ENCODE measurements at regions not wholly inside any gene's neighbourhood (a gene's known extent, or its start where the extent isn't known, plus 50 kb on each side); places are given as distances from the start of the nearest gene placed in this dataset.

GRCh38 chr13:63161219-63161618 lies 1745.6 kb upstream of the PCDH20 start:
- in situ Hi-C loops (cut with HindIII; ENCODE audit: extremely low pct_ligation_motif_present, low pct_unique_long_range_greater_than_20kb) (no loop called here), intact Hi-C loops (cut with micrococcal nuclease; ENCODE audit: unreplicated experiment) (no loop called here)
- 3% methylated on average over 1 of the region's 1 CpG for WGBS (ENCODE audit: low lambda C conversion rate)
- no peak overlapping the region for H3K27ac ChIP-seq (ENCODE audit: extremely low read length, insufficient read depth, low read length)
- ATAC-seq (no peak), FAIRE-seq (no peak), DNase-seq (ENCODE audit: low spot score) (no peak)
- no peaks in the 10 kb centered on the region for H3K79me2 ChIP-seq (ENCODE audit: insufficient read depth, low read length)
- no peak overlapping the region for H2AFZ ChIP-seq (ENCODE audit: low read length)
- no TSS peak for BruUV-seq (replicated peaks)
- no peaks in the 10 kb centered on the region for H3K9me3 ChIP-seq (ENCODE audit: low read length)
- H3K9ac ChIP-seq (ENCODE audit: insufficient read depth, low read depth, low read length): no peak overlapping the region
- ChIA-PET POLR2A (no interaction called here), CTCF (ENCODE audit: low intra/inter-chr PET ratio, low total read pairs) (no interaction called here)
- no peak overlapping the region for H3K4me2 ChIP-seq (ENCODE audit: low read depth, low read length)
- no peaks in the 10 kb centered on the region for H4K20me1 ChIP-seq (ENCODE audit: insufficient read depth, low read length)
- H3K36me3 ChIP-seq (replicated peaks in 1 of 2; ENCODE audit: control insufficient read depth in 1 of 2, insufficient read depth in 2 of 2, low read length in 2 of 2): no peaks in the 10 kb centered on the region
- no peak for TF ChIP-seq MYNN (CRISPR knock-in tag; IDR thresholded peaks at IDR 0.05; ENCODE audit: low read depth)
- no peaks in the 10 kb centered on the region for H3K27me3 ChIP-seq (ENCODE audit: control insufficient read depth in 1 of 2, insufficient read depth in 2 of 2, low read length in 2 of 2)
- no peak overlapping the region for H3K4me3 ChIP-seq (replicated peaks in 1 of 3; ENCODE audit: insufficient read depth in 1 of 3, low read depth in 2 of 3, low read length in 3 of 3)
- H3K4me1 ChIP-seq (ENCODE audit: insufficient read depth, low read length): no peaks in the 10 kb centered on the region

- H3K36me3 ChIP-seq (replicated peaks in 1 of 2; ENCODE audit: control insufficient read depth in 1 of 2, insufficient read depth in 2 of 2, low read length in 2 of 2): no peaks in the 10 kb centered on the region
- WGBS (ENCODE audit: low lambda C conversion rate): 9% methylated on average over 2 of the region's 2 CpGs
- ChIA-PET POLR2A (no interaction called here), CTCF (ENCODE audit: low intra/inter-chr PET ratio, low total read pairs) (no interaction called here)
- H3K9me3 ChIP-seq (ENCODE audit: low read length): no peaks in the 10 kb centered on the region
- in situ Hi-C loops (cut with HindIII; ENCODE audit: extremely low pct_ligation_motif_present, low pct_unique_long_range_greater_than_20kb): no loop called here
- ATAC-seq (no peak), DNase-seq (ENCODE audit: low spot score) (no peak), FAIRE-seq (no peak)
- no peak overlapping the region for H3K9ac ChIP-seq (ENCODE audit: insufficient read depth, low read depth, low read length)
- H3K4me3 ChIP-seq (replicated peaks in 1 of 3; ENCODE audit: insufficient read depth in 1 of 3, low read depth in 2 of 3, low read length in 3 of 3): no peak overlapping the region
- H3K79me2 ChIP-seq (ENCODE audit: insufficient read depth, low read length): no peaks in the 10 kb centered on the region
- H3K4me1 ChIP-seq (ENCODE audit: insufficient read depth, low read length): no peaks in the 10 kb centered on the region
- H3K27me3 ChIP-seq (ENCODE audit: control insufficient read depth in 1 of 2, insufficient read depth in 2 of 2, low read length in 2 of 2): no peaks in the 10 kb centered on the region
- intact Hi-C loops (cut with micrococcal nuclease; ENCODE audit: unreplicated experiment): no loop called here
- H4K20me1 ChIP-seq (ENCODE audit: insufficient read depth, low read length): no peaks in the 10 kb centered on the region
- H2AFZ ChIP-seq (ENCODE audit: low read length): no peak overlapping the region
- H3K4me2 ChIP-seq (ENCODE audit: low read depth, low read length): no peak overlapping the region
- no peak overlapping the region for H3K27ac ChIP-seq (ENCODE audit: extremely low read length, insufficient read depth, low read length)
- no TSS peak for BruUV-seq (replicated peaks)
- TF ChIP-seq, protein P1, sequence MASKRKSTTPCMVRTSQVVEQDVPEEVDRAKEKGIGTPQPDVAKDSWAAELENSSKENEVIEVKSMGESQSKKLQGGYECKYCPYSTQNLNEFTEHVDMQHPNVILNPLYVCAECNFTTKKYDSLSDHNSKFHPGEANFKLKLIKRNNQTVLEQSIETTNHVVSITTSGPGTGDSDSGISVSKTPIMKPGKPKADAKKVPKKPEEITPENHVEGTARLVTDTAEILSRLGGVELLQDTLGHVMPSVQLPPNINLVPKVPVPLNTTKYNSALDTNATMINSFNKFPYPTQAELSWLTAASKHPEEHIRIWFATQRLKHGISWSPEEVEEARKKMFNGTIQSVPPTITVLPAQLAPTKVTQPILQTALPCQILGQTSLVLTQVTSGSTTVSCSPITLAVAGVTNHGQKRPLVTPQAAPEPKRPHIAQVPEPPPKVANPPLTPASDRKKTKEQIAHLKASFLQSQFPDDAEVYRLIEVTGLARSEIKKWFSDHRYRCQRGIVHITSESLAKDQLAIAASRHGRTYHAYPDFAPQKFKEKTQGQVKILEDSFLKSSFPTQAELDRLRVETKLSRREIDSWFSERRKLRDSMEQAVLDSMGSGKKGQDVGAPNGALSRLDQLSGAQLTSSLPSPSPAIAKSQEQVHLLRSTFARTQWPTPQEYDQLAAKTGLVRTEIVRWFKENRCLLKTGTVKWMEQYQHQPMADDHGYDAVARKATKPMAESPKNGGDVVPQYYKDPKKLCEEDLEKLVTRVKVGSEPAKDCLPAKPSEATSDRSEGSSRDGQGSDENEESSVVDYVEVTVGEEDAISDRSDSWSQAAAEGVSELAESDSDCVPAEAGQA (IDR thresholded peaks at IDR 0.05; ENCODE audit: low read depth): no peak
- TF ChIP-seq, protein P1 (CRISPR knock-in tag; IDR thresholded peaks at IDR 0.05; ENCODE audit: borderline replicate concordance): no peak
- TF ChIP-seq ZBTB7A (CRISPR knock-in tag; IDR thresholded peaks at IDR 0.05) (no peak), ZNF543 (CRISPR knock-in tag; IDR thresholded peaks at IDR 0.05) (no peak), ZNF552 (CRISPR knock-in tag; IDR thresholded peaks at IDR 0.05; ENCODE audit: borderline replicate concordance) (no peak), ATF4 (CRISPR knock-in tag; IDR thresholded peaks at IDR 0.05) (no peak), MED13 (CRISPR knock-in tag; IDR thresholded peaks at IDR 0.05) (no peak), AGO1 (IDR thresholded peaks at IDR 0.05; ENCODE audit: low read depth, low read length, poor library complexity, severe bottlenecking) (no peak), MIER2 (CRISPR knock-in tag; IDR thresholded peaks at IDR 0.05) (no peak), STAT5B (CRISPR knock-in tag; IDR thresholded peaks at IDR 0.05) (no peak), PTBP1 (IDR thresholded peaks at IDR 0.05; ENCODE audit: low read depth, low read length, poor library complexity, severe bottlenecking) (no peak)
Measured at GRCh38 chr13:63156816-63157215, 1741.2 kb upstream of the PCDH20 start.
